SK-N-SH (cell line): ENCODE measurements at regions not wholly inside any gene's neighbourhood (a gene's known extent, or its start where the extent isn't known, plus 50 kb on each side); places are given as distances from the start of the nearest gene placed in this dataset.

ENCODE experiments used
- CTCF ChIA-PET: fragments of 300-600, 350-600 bp; formaldehyde crosslinking; extraction: SDS; loops from one replicate; lab custom pipeline; 2021; lab: Yijun Ruan, JAX
- POLR2A ChIA-PET: fragments of 350-600 bp; sonication (Branson Sonifier 250); formaldehyde crosslinking; extraction: SDS; loops from one replicate; lab custom pipeline; 2020; ENCODE audit warnings: antibody characterized with exemption, inconsistent platforms; lab: Yijun Ruan, JAX
- DNase-seq: peaks from one replicate; pipeline ENCODE4 v3.0.0; 2012
- H2AFZ ChIP-seq: fragments of 200-600 bp; sonication (generic); 2 replicates; pipeline ENCODE4 v1.8.1; 2016; ENCODE audit warnings: antibody characterized with exemption, mild to moderate bottlenecking, low read depth
- H3F3A ChIP-seq: fragments of 200-600 bp; sonication (generic); replicated peaks from 2 replicates; pipeline ENCODE3; 2016; ENCODE audit warnings: antibody characterized with exemption, mild to moderate bottlenecking; ENCODE audit not compliant: insufficient read depth
- H3K27ac ChIP-seq, 2 experiments: fragments of 200-500 bp in 1 of 2; fragments of 200-600 bp in 1 of 2; sonication (Bioruptor generic) in 1 of 2; sonication (generic), shearing (Covaris generic) in 1 of 2; 2 replicates each; pipeline versions ENCODE4 v1.5.1 to v1.6.1; 2014 to 2016; ENCODE audit warnings: low read depth in 2 of 2, inconsistent platforms in 1 of 2, low read length in 1 of 2, mild to moderate bottlenecking in 1 of 2, mixed read lengths in 1 of 2
- H3K27me3 ChIP-seq: fragments of 200-600 bp; sonication (generic), shearing (Covaris generic); 2 replicates; pipeline ENCODE4 v1.6.1; 2016; ENCODE audit warnings: mixed run types; ENCODE audit not compliant: insufficient read depth
- H3K36me3 ChIP-seq, 2 experiments: fragments of 200-500 bp in 1 of 2; fragments of 200-600 bp in 1 of 2; sonication (Bioruptor generic) in 1 of 2; sonication (generic) in 1 of 2; replicated peaks in 1 of 2; 2 replicates each; pipeline versions ENCODE3 to v1.5.1; 2014 to 2016; ENCODE audit warnings: low read length in 1 of 2, mild to moderate bottlenecking in 1 of 2; ENCODE audit not compliant: insufficient read depth in 2 of 2, control insufficient read depth in 1 of 2
- H3K4me1 ChIP-seq, 2 experiments: fragments of 200-500 bp in 1 of 2; fragments of 200-600 bp in 1 of 2; sonication (Bioruptor generic) in 1 of 2; sonication (generic), shearing (Covaris generic) in 1 of 2; 2 replicates each; pipeline versions ENCODE4 v1.5.1 to v1.6.1; 2014 to 2016; ENCODE audit warnings: low read depth in 1 of 2, low read length in 1 of 2, mixed run types in 1 of 2; ENCODE audit not compliant: insufficient read depth in 2 of 2, control insufficient read depth in 1 of 2
- H3K4me2 ChIP-seq: fragments of 200-600 bp; sonication (generic), shearing (Covaris generic); 2 replicates; pipeline ENCODE4 v1.6.1; 2017; ENCODE audit warnings: mixed run types
- H3K4me3 ChIP-seq, 2 experiments: fragments of 200-500 bp in 1 of 2; fragments of 200-600 bp in 1 of 2; sonication (Bioruptor generic) in 1 of 2; sonication (generic), shearing (Covaris generic) in 1 of 2; 2 replicates each; pipeline versions ENCODE4 v1.5.1 to v1.8.1; 2014 to 2016; ENCODE audit warnings: low read depth in 2 of 2, inconsistent platforms in 1 of 2, low read length in 1 of 2, mild to moderate bottlenecking in 1 of 2, mixed read lengths in 1 of 2, moderate library complexity in 1 of 2
- H3K79me2 ChIP-seq: fragments of 200-600 bp; sonication (generic); 2 replicates; pipeline ENCODE4 v1.8.1; 2017; ENCODE audit warnings: mild to moderate bottlenecking; ENCODE audit not compliant: insufficient read depth
- H3K9ac ChIP-seq: fragments of 200-600 bp; sonication (generic); 2 replicates; pipeline ENCODE4 v1.6.1; 2017; ENCODE audit warnings: mixed run types
- H3K9me2 ChIP-seq: fragments of 200-600 bp; sonication (generic); 2 replicates; pipeline ENCODE4 v1.6.1; 2017; ENCODE audit warnings: mixed run types
- H3K9me3 ChIP-seq: fragments of 200-600 bp; sonication (generic); 2 replicates; pipeline ENCODE4 v1.6.1; 2017; ENCODE audit warnings: mixed run types, mild to moderate bottlenecking, moderate library complexity
- H4K20me1 ChIP-seq: fragments of 200-600 bp; sonication (generic); 2 replicates; pipeline ENCODE4 v1.6.1; 2017; ENCODE audit warnings: mild to moderate bottlenecking, mixed run types; ENCODE audit not compliant: insufficient read depth
- FOXM1 ChIP-seq: IDR thresholded peaks from 2 replicates; pipeline ENCODE4 v1.4.0; 2012; ENCODE audit warnings: low read depth, mild to moderate bottlenecking
- IRF3 ChIP-seq: fragments of 150-350 bp; IDR thresholded peaks from 2 replicates; pipeline ENCODE4 v1.6.1; 2016; ENCODE audit warnings: mild to moderate bottlenecking, low read depth, low read length
- JUND ChIP-seq: IDR thresholded peaks from 2 replicates; pipeline ENCODE4 v1.4.0; 2012
- MAX ChIP-seq: IDR thresholded peaks from 2 replicates; pipeline ENCODE4 v1.4.0; 2012; ENCODE audit warnings: low read depth
- MEF2A ChIP-seq: IDR thresholded peaks from 2 replicates; pipeline ENCODE4 v1.4.0; 2012; ENCODE audit warnings: low read depth, borderline replicate concordance
- PBX3 ChIP-seq: IDR thresholded peaks from 2 replicates; pipeline ENCODE4; 2012
- RFX5 ChIP-seq: IDR thresholded peaks from 2 replicates; pipeline ENCODE4 v1.6.1; 2012; ENCODE audit warnings: mild to moderate bottlenecking, improper control_type of control experiment, low read length
- RXRA ChIP-seq: IDR thresholded peaks from 2 replicates; pipeline ENCODE4 v1.4.0; 2012; ENCODE audit warnings: low read depth, mild to moderate bottlenecking, borderline replicate concordance
- USF1 ChIP-seq: IDR thresholded peaks from 2 replicates; pipeline ENCODE4 v1.4.0; 2012; ENCODE audit warnings: low read depth, borderline replicate concordance
- WGBS: methylation state at CpG from one replicate; pipeline ENCODE4 v1.1.6; 2017; ENCODE audit warnings: low lambda C conversion rate; 5-methylcytosine and 5-hydroxymethylcytosine counted together

- no peak for TF ChIP-seq PBX3
Measured at GRCh38 chr4:140236654-140237169, 82.7 kb upstream of the MAML3 start (continued).

- H4K20me1 ChIP-seq, result no peaks in the 10 kb centered on the region
- no peaks in the 10 kb centered on the region for H3K36me3 ChIP-seq
- no peaks in the 10 kb centered on the region for H3K27me3 ChIP-seq
- CTCF ChIA-PET, result interaction anchor here (1.1 to 1.2 kb wide), 2 partner anchors 13 to 72 kb away, joined by 3 to 4 read pairs; no protein-coding TSS in a partner anchor
- no peaks in the 10 kb centered on the region for H3K9me3 ChIP-seq
- peak overlapping the region; percentile 64; the same call in 1 of the 2 replicates for H2AFZ ChIP-seq
- H3K4me2 ChIP-seq, result peak overlapping the region; percentile 53; the same call in 1 of the 2 replicates
- TF ChIP-seq FOXM1 (no peak), PBX3 (no peak), MEF2A (no peak), JUND (no peak), RFX5 (no peak), USF1 (no peak), IRF3 (no peak), RXRA (no peak), MAX (no peak)
- no peak overlapping the region for H3K9ac ChIP-seq
- 97% methylated on average over 3 of the region's 3 CpGs for WGBS
- H3K4me1 ChIP-seq, result peaks cover 33 to 34% of the 10 kb centered on the region in 2 experiments
- no peaks in the 10 kb centered on the region for H3K79me2 ChIP-seq
- no peak for DNase-seq
- H3K9me2 ChIP-seq, result no peaks in the 10 kb centered on the region
- no peak overlapping the region for H3K4me3 ChIP-seq
- 0 out of 4 replicates have a peak overlapping the region, but pooled peaks of 1 of the 2 experiments have one; percentile 57 for H3K27ac ChIP-seq
- peaks cover 14% of the 10 kb centered on the region for H3F3A ChIP-seq
- POLR2A ChIA-PET, result interaction anchor here (5.1 kb wide), 1 partner anchor 82 kb away, joined by 80 read pairs; the partner anchor contains the start of gene MAML3
Measured at GRCh38 chr4:140234697-140235060, 80.7 kb upstream of the MAML3 start.
